H1 (cell line): ENCODE measurements at regions not wholly inside any gene's neighbourhood (a gene's known extent, or its start where the extent isn't known, plus 50 kb on each side); places are given as distances from the start of the nearest gene placed in this dataset.
A peak's percentile ranks its signal among the peaks of the same experiment; 100 is the strongest.

Experiments used
- CTCF ChIA-PET: fragments of 300-600 bp; sonication (Branson Sonifier 250); formaldehyde crosslinking; loops from one replicate; lab custom pipeline; 2021; ENCODE audit not compliant: partially characterized antibody; lab: Charles Lee
- POLR2A ChIA-PET: fragments of 300-600 bp; sonication (Branson Sonifier 250); formaldehyde crosslinking; loops from one replicate; lab custom pipeline; 2021; ENCODE audit warnings: inconsistent platforms; ENCODE audit not compliant: partially characterized antibody; lab: Charles Lee
- DNase-seq, 2 experiments: peaks; one replicate each; pipeline versions ENCODE4 v3.0.0 to v3.0.0-alpha.2; 2010 to 2022; ENCODE audit warnings: low spot score in 2 of 2, low read depth in 1 of 2, mixed read lengths in 1 of 2
- FAIRE-seq: peaks from 2 replicates; lab custom pipeline; 2011; peaks lifted over from hg19 to GRCh38; lab: Jason Lieb, UNC
- H2AFZ ChIP-seq: 2 replicates; pipeline ENCODE4 v1.8.1; 2012; ENCODE audit warnings: low read length, inconsistent platforms
- H2AK5ac ChIP-seq: 2 replicates; pipeline ENCODE4 v1.6.1; 2013; ENCODE audit warnings: low read depth, low read length
- H2BK120ac ChIP-seq: replicated peaks from 2 replicates; pipeline ENCODE3; 2013; ENCODE audit warnings: low read depth, low read length, inconsistent platforms
- H2BK12ac ChIP-seq: 2 replicates; pipeline ENCODE4 v1.6.1; 2013; ENCODE audit warnings: low read depth, low read length
- H2BK15ac ChIP-seq: 2 replicates; pipeline ENCODE4 v1.6.1; 2013; ENCODE audit warnings: low read length
- H2BK20ac ChIP-seq: 2 replicates; pipeline ENCODE4 v1.6.1; 2013; ENCODE audit warnings: low read length
- H2BK5ac ChIP-seq: 2 replicates; pipeline ENCODE4 v1.6.1; 2013; ENCODE audit warnings: low read depth, low read length
- H3K14ac ChIP-seq: 2 replicates; pipeline ENCODE4 v1.6.1; 2013; ENCODE audit warnings: inconsistent platforms; ENCODE audit not compliant: insufficient read length
- H3K18ac ChIP-seq: 2 replicates; pipeline ENCODE4 v1.6.1; 2013; ENCODE audit warnings: low read length; ENCODE audit errors: extremely low read depth
- H3K23ac ChIP-seq: 2 replicates; pipeline ENCODE4 v1.6.1; 2013; ENCODE audit warnings: inconsistent platforms; ENCODE audit not compliant: insufficient read length
- H3K23me2 ChIP-seq: 2 replicates; pipeline ENCODE4 v1.6.1; 2013; ENCODE audit warnings: low read depth, low read length
- H3K27ac ChIP-seq: 2 replicates; pipeline ENCODE4 v1.6.1; 2011; ENCODE audit warnings: low read depth, low read length, inconsistent platforms
- H3K27me3 ChIP-seq, 4 experiments: replicated peaks in 1 of 4; 1 replicate in 1 of 4; 2 replicates in 3 of 4; pipeline versions ENCODE4 v1.6.1 to v1.8.1; 2011 to 2013; ENCODE audit warnings: low read length in 3 of 4, mild to moderate bottlenecking in 3 of 4, inconsistent platforms in 2 of 4, mixed read lengths in 2 of 4, moderate library complexity in 1 of 4; ENCODE audit not compliant: control insufficient read depth in 3 of 4, insufficient read depth in 3 of 4; ENCODE audit errors: extremely low read depth in 1 of 4
- H3K36me3 ChIP-seq, 4 experiments: 2 replicates each; pipeline versions ENCODE4 v1.6.1 to v1.8.1; 2011 to 2013; ENCODE audit warnings: mild to moderate bottlenecking in 4 of 4, low read length in 3 of 4, moderate library complexity in 2 of 4, control low read depth in 1 of 4, inconsistent platforms in 1 of 4; ENCODE audit not compliant: insufficient read depth in 4 of 4, control insufficient read depth in 2 of 4
- H3K4ac ChIP-seq: replicated peaks from 2 replicates; pipeline ENCODE3; 2013; ENCODE audit warnings: low read length, low read depth, mixed read lengths, inconsistent platforms; ENCODE audit not compliant: insufficient read length
- H3K4me1 ChIP-seq, 4 experiments: replicated peaks in 1 of 4; 1 replicate in 1 of 4; 2 replicates in 3 of 4; pipeline versions ENCODE4 v1.6.1 to v1.8.1; 2011 to 2013; ENCODE audit warnings: low read length in 3 of 4, inconsistent platforms in 2 of 4, mixed read lengths in 1 of 4; ENCODE audit not compliant: insufficient read depth in 4 of 4, control insufficient read depth in 3 of 4
- H3K4me2 ChIP-seq, 2 experiments: 2 replicates each; pipeline versions ENCODE4 v1.6.1 to v1.8.1; 2011 to 2013; ENCODE audit warnings: low read depth in 2 of 2, low read length in 2 of 2, control low read depth in 1 of 2, inconsistent platforms in 1 of 2, mild to moderate bottlenecking in 1 of 2; ENCODE audit not compliant: insufficient read depth in 1 of 2
- H3K4me3 ChIP-seq, 4 experiments: fragments of 200-600, 300-600 bp in 1 of 4; sonication (generic), shearing (Covaris generic), sonication (Bioruptor Twin) in 1 of 4; 2 replicates each; pipeline versions ENCODE4 v1.5.1 to v1.8.1; 2011 to 2016; ENCODE audit warnings: low read length in 4 of 4, low read depth in 3 of 4, control low read depth in 2 of 4, inconsistent platforms in 2 of 4, mild to moderate bottlenecking in 2 of 4, mixed read lengths in 1 of 4, moderate library complexity in 1 of 4; ENCODE audit not compliant: insufficient read depth in 2 of 4; ENCODE audit errors: extremely low read depth in 1 of 4
- H3K56ac ChIP-seq: replicated peaks from 2 replicates; pipeline ENCODE3; 2013; ENCODE audit warnings: low read depth, mild to moderate bottlenecking, mixed read lengths, low read length, inconsistent platforms; ENCODE audit not compliant: insufficient read length
- H3K79me1 ChIP-seq: 2 replicates; pipeline ENCODE4 v1.6.1; 2013; ENCODE audit warnings: low read depth, low read length, control low read depth
- H3K79me2 ChIP-seq, 2 experiments: 2 replicates each; pipeline versions ENCODE4 v1.6.1 to v1.8.1; 2012 to 2013; ENCODE audit warnings: low read length in 2 of 2, mild to moderate bottlenecking in 2 of 2, inconsistent platforms in 1 of 2; ENCODE audit not compliant: insufficient read depth in 2 of 2, control insufficient read depth in 1 of 2
- H3K9ac ChIP-seq, 4 experiments: replicated peaks in 1 of 4; 1 replicate in 1 of 4; 2 replicates in 3 of 4; pipeline versions ENCODE4 v1.6.1 to v1.8.1; 2011 to 2013; ENCODE audit warnings: low read depth in 3 of 4, low read length in 3 of 4, control low read depth in 2 of 4, mild to moderate bottlenecking in 2 of 4, moderate library complexity in 2 of 4, inconsistent platforms in 1 of 4; ENCODE audit errors: extremely low read depth in 1 of 4
- H3K9me3 ChIP-seq, 2 experiments: 2 replicates each; pipeline versions ENCODE4 v1.6.1 to v1.8.1; 2012 to 2013; ENCODE audit warnings: mild to moderate bottlenecking in 2 of 2, moderate library complexity in 2 of 2, control low read depth in 1 of 2, inconsistent platforms in 1 of 2, low read depth in 1 of 2, low read length in 1 of 2, mixed read lengths in 1 of 2; ENCODE audit not compliant: insufficient read depth in 2 of 2
- H4K20me1 ChIP-seq, 2 experiments: replicated peaks in 1 of 2; 2 replicates each; pipeline versions ENCODE3 to v1.8.1; 2011 to 2013; ENCODE audit warnings: inconsistent platforms in 2 of 2, low read length in 2 of 2, mild to moderate bottlenecking in 1 of 2; ENCODE audit not compliant: insufficient read depth in 2 of 2, control insufficient read depth in 1 of 2
- H4K5ac ChIP-seq: 2 replicates; pipeline ENCODE4 v1.6.1; 2013; ENCODE audit warnings: low read length, low read depth, mixed read lengths, inconsistent platforms; ENCODE audit not compliant: insufficient read length
- H4K8ac ChIP-seq: 2 replicates; pipeline ENCODE4 v1.8.0; 2013; ENCODE audit warnings: mild to moderate bottlenecking, moderate library complexity, low read length, inconsistent platforms; ENCODE audit not compliant: insufficient read depth; ENCODE audit errors: extremely low read depth
- H4K91ac ChIP-seq: replicated peaks from 2 replicates; pipeline ENCODE3; 2013; ENCODE audit warnings: low read length, mixed read lengths, inconsistent platforms; ENCODE audit not compliant: insufficient read length
- HDAC2 ChIP-seq, 2 experiments: fragments of 300-600 bp in 1 of 2; sonication (generic) in 1 of 2; IDR thresholded peaks; 2 replicates each; pipeline ENCODE4 v1.6.1; 2011 to 2012; ENCODE audit warnings: low read depth in 2 of 2, low read length in 2 of 2, mild to moderate bottlenecking in 2 of 2, moderate library complexity in 2 of 2, borderline replicate concordance in 1 of 2, inconsistent platforms in 1 of 2
- KDM5A ChIP-seq: fragments of 200-600 bp; IDR thresholded peaks from 2 replicates; pipeline ENCODE4 v1.7.1; 2012; ENCODE audit warnings: mild to moderate bottlenecking, low read length, inconsistent platforms, mixed read lengths
- POU5F1 ChIP-seq: IDR thresholded peaks from 2 replicates; pipeline ENCODE4 v1.6.1; 2011; ENCODE audit warnings: low read depth, mild to moderate bottlenecking, low read length, moderate library complexity
- RAD21 ChIP-seq, 2 experiments: IDR thresholded peaks in 1 of 2; conservative IDR thresholded peaks in 1 of 2; 2 replicates each; pipeline ENCODE4 v1.6.1; 2011; ENCODE audit warnings: low read depth in 2 of 2, low read length in 2 of 2, improper control_type of control experiment in 1 of 2, inconsistent platforms in 1 of 2, mild to moderate bottlenecking in 1 of 2, moderate library complexity in 1 of 2
- RFX5 ChIP-seq: IDR thresholded peaks from 2 replicates; pipeline ENCODE4 v1.6.1; 2011; ENCODE audit warnings: low read depth, low read length, improper control_type of control experiment, borderline replicate concordance
- RNF2 ChIP-seq: fragments of 200-900, 300-1000 bp; sonication (generic); IDR thresholded peaks from 2 replicates; pipeline ENCODE4 v1.7.1; 2016; ENCODE audit warnings: borderline replicate concordance, low read depth, mild to moderate bottlenecking, antibody characterized with exemption, low read length; ENCODE audit not compliant: poor library complexity, severe bottlenecking; ENCODE audit errors: missing control alignments
- WGBS, 2 experiments: shearing (Covaris generic) in 1 of 2; methylation state at CpG; one replicate each; pipeline versions ENCODE4 v1.1.6 to v1.1.7; 2013 to 2015; ENCODE audit warnings: low lambda C conversion rate in 2 of 2, mixed read lengths in 2 of 2, inconsistent platforms in 1 of 2, low coverage in 1 of 2, missing lambda C conversion rate in 1 of 2; ENCODE audit not compliant: insufficient replicate concordance in 2 of 2, insufficient coverage in 1 of 2, insufficient read length in 1 of 2; ENCODE audit errors: extremely low coverage in 1 of 2, missing lambda C conversion rate in 1 of 2; 5-methylcytosine and 5-hydroxymethylcytosine counted together
- TF ChIP-seq, protein P1 (sequence below), 3 experiments: IDR thresholded peaks; 1 replicate in 2 of 3; 2 replicates in 1 of 3; pipeline versions ENCODE4 v1.5.1 to v1.6.1; 2011; ENCODE audit warnings: low read length in 3 of 3, mild to moderate bottlenecking in 3 of 3, inconsistent platforms in 2 of 3, low read depth in 1 of 3, moderate library complexity in 1 of 3; ENCODE audit not compliant: insufficient read depth in 1 of 3; ENCODE audit errors: control extremely low read depth in 1 of 3

DNA sequence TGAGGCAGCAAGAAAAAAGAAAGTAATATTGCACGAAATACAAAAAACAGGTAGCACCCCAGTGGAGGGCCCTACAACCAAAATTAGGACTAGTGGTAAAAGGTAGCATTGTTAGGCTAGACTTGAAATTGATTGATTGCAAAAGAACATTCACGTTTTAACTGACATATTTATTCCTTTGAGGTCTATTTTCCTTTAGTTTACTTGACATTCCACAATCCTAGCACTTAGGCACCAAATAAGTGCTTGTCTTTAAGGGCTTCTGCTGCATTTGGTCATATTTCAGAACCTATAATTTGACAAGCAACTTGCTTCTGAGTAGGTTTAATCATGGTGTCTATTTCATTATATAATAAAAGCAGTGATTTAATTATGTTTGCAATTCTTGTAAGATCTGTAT lies 642.7 kb upstream of the AGTR1 start:
- Histone ChIP-seq H3K79me2 (no peaks in the 10 kb centered on the region), H3K9me3 (0 out of 4 replicates have a peak, but pooled peaks cover 0 to 1% of the 10 kb centered on the region in 2 experiments), H2BK120ac (no peak overlapping the region), H3K56ac (no peak overlapping the region), H2AFZ (no peak overlapping the region), H3K4me1 (no peaks in the 10 kb centered on the region), H4K5ac (no peak overlapping the region), H4K8ac (no peak overlapping the region), H3K14ac (no peak overlapping the region), H2BK20ac (no peak overlapping the region), H3K4me3 (no peak overlapping the region), H3K23ac (no peak overlapping the region), H3K27me3 (no peaks in the 10 kb centered on the region), H2BK12ac (no peak overlapping the region), H3K36me3 (no peaks in the 10 kb centered on the region), H2BK5ac (no peak overlapping the region), H3K9ac (no peak overlapping the region), H4K91ac (no peak overlapping the region), H3K18ac (no peak overlapping the region), H2AK5ac (no peak overlapping the region)
- CTCF ChIA-PET, result no interaction called here
- POLR2A ChIA-PET, result no interaction called here
- FAIRE-seq, result no peak
- WGBS, 2 experiments, result 87% methylated on average over 2 of the region's 2 CpGs; no CpG with 5 or more reads in 1 of the 2 experiments
- TF ChIP-seq RFX5, result no peak
- TF ChIP-seq HDAC2 (IDR thresholded peaks at IDR 0.05; ENCODE audit: borderline replicate concordance in 1 of 2, low read depth in 2 of 2, low read length in 2 of 2), result no peak
- TF ChIP-seq RNF2, result no peak
- no peak for TF ChIP-seq RAD21 (IDR thresholded peaks at IDR 0.05 in 1 of 2, conservative IDR thresholded peaks at IDR 0.05 in 1 of 2; ENCODE audit: low read depth in 2 of 2, low read length in 2 of 2)
- TF ChIP-seq, protein P1, sequence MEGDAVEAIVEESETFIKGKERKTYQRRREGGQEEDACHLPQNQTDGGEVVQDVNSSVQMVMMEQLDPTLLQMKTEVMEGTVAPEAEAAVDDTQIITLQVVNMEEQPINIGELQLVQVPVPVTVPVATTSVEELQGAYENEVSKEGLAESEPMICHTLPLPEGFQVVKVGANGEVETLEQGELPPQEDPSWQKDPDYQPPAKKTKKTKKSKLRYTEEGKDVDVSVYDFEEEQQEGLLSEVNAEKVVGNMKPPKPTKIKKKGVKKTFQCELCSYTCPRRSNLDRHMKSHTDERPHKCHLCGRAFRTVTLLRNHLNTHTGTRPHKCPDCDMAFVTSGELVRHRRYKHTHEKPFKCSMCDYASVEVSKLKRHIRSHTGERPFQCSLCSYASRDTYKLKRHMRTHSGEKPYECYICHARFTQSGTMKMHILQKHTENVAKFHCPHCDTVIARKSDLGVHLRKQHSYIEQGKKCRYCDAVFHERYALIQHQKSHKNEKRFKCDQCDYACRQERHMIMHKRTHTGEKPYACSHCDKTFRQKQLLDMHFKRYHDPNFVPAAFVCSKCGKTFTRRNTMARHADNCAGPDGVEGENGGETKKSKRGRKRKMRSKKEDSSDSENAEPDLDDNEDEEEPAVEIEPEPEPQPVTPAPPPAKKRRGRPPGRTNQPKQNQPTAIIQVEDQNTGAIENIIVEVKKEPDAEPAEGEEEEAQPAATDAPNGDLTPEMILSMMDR (IDR thresholded peaks at IDR 0.05; ENCODE audit: control extremely low read depth in 1 of 3, insufficient read depth in 1 of 3, low read depth in 1 of 3, low read length in 3 of 3), result peak in 1 of 3 experiments; percentile 3; a peak in 1 of 4 replicates
- TF ChIP-seq KDM5A, result no peak
- TF ChIP-seq POU5F1, result no peak
- TF ChIP-seq, all 59 proteins: peak for 1
- no peak overlapping the region for H3K4me2 ChIP-seq
- no peaks in the 10 kb centered on the region for H3K23me2 ChIP-seq
- no peak overlapping the region for H3K4ac ChIP-seq
- no peaks in the 10 kb centered on the region for H4K20me1 ChIP-seq
- H3K79me1 ChIP-seq, result no peaks in the 10 kb centered on the region
- H2BK15ac ChIP-seq, result no peak overlapping the region
- H3K27ac ChIP-seq, result no peak overlapping the region
- no peak for DNase-seq
